Fibroblast of the aortic adventitia (primary cell): ENCODE measurements at regions not wholly inside any gene's neighbourhood (a gene's known extent, or its start where the extent isn't known, plus 50 kb on each side); places are given as distances from the start of the nearest gene placed in this dataset.

ENCODE experiments used
- DNase-seq: peaks from one replicate; pipeline ENCODE4 v3.0.0-alpha.2; 2010; ENCODE audit warnings: low read depth
- H3K4me3 ChIP-seq: 2 replicates; pipeline ENCODE4 v1.5.1; 2011; ENCODE audit warnings: low read depth, mild to moderate bottlenecking, control low read depth, low read length, moderate library complexity
- CTCF ChIP-seq: IDR thresholded peaks from 2 replicates; pipeline ENCODE4 v1.5.1; 2011; ENCODE audit warnings: mild to moderate bottlenecking, low read length, control low read depth, inconsistent platforms; ENCODE audit not compliant: insufficient read depth

GRCh38 chr6:92026878-92027277 lies 1392.5 kb downstream of the EPHA7 start:
- no peak for DNase-seq
- no peak for TF ChIP-seq CTCF
- no peak overlapping the region for H3K4me3 ChIP-seq

- no peak for DNase-seq
- TF ChIP-seq CTCF, result no peak
- no peak overlapping the region for H3K4me3 ChIP-seq
Measured at GRCh38 chr6:92024881-92025280, 1394.5 kb downstream of the EPHA7 start.

GRCh38 chr6:92024110-92024509 lies 1395.2 kb downstream of the EPHA7 start:
- TF ChIP-seq CTCF, result no peak
- H3K4me3 ChIP-seq, result no peak overlapping the region
- DNase-seq, result no peak

GRCh38 chr6:92023410-92023966 lies 1395.9 kb downstream of the EPHA7 start:
- H3K4me3 ChIP-seq, result no peak overlapping the region
- no peak for DNase-seq
- no peak for TF ChIP-seq CTCF

GRCh38 chr6:92011681-92012245 lies 1407.6 kb downstream of the EPHA7 start:
- TF ChIP-seq CTCF, result no peak
- H3K4me3 ChIP-seq, result no peak overlapping the region
- no peak for DNase-seq

- no peak for DNase-seq
- no peak for TF ChIP-seq CTCF
- no peak overlapping the region for H3K4me3 ChIP-seq
Measured at GRCh38 chr6:92008757-92009502, 1410.4 kb downstream of the EPHA7 start.
